ENCODE measurements at regions not wholly inside any gene's neighbourhood (a gene's known extent, or its start where the extent isn't known, plus 50 kb on each side); places are given as distances from the start of the nearest gene placed in this dataset.

- no peak for DNase-seq
- intact Hi-C loops (cut with DNase I), result no loop called here
Observed at GRCh38 chr4:59400334-59400733, 1799.8 kb upstream of the ADGRL3 start.

GRCh38 chr4:59409647-59410046 lies 1790.5 kb upstream of the ADGRL3 start:
- intact Hi-C loops (cut with DNase I), result no loop called here
- Histone ChIP-seq H3K27ac (no peak overlapping the region), H3K9me3 (peaks cover 0 to 5% (median 0%) of the 10 kb centered on the region in 12 donors), H3K36me3 (no peaks in the 10 kb centered on the region), H3K4me3 (no peak overlapping the region), H3K4me1 (no peaks in the 10 kb centered on the region), H3K27me3 (no peaks in the 10 kb centered on the region)
- TF ChIP-seq POLR2A (IDR thresholded peaks at IDR 0.05), result no peak
- TF ChIP-seq CTCF (IDR thresholded peaks at IDR 0.05), result no peak
- ATAC-seq, result no peak
- DNase-seq, result no peak

More at GRCh38 chr4:59400334-59400733, 1799.8 kb upstream of the ADGRL3 start:
- Histone ChIP-seq H3K36me3 (no peaks in the 10 kb centered on the region), H3K4me1 (no peaks in the 10 kb centered on the region), H3K4me3 (no peak overlapping the region), H3K9me3 (no peaks in the 10 kb centered on the region), H3K27ac (no peak overlapping the region), H3K27me3 (no peaks in the 10 kb centered on the region)
- 39 to 52% (median 48%) methylated on average over 4 of the region's 4 CpGs for WGBS, 4 donors
- TF ChIP-seq POLR2A (IDR thresholded peaks at IDR 0.05), result no peak
- TF ChIP-seq CTCF (IDR thresholded peaks at IDR 0.05), result no peak
- no peak for ATAC-seq

GRCh38 chr4:59412739-59413138 lies 1787.4 kb upstream of the ADGRL3 start:
- WGBS, 4 donors, result 44 to 61% (median 51%) methylated on average over 5 of the region's 5 CpGs

GRCh38 chr4:59455751-59456150 lies 1744.4 kb upstream of the ADGRL3 start:
- H3K4me1 ChIP-seq, result no peaks in the 10 kb centered on the region
- DNase-seq (no peak), ATAC-seq (no peak)
- H3K4me3 ChIP-seq, result no peak overlapping the region
- TF ChIP-seq CTCF (IDR thresholded peaks at IDR 0.05) (no peak), POLR2A (IDR thresholded peaks at IDR 0.05) (no peak)
- H3K27ac ChIP-seq, result no peak overlapping the region
- no peaks in the 10 kb centered on the region for H3K36me3 ChIP-seq
- H3K9me3 ChIP-seq, result peaks cover 0 to 16% (median 0%) of the 10 kb centered on the region in 12 donors
- H3K27me3 ChIP-seq, result no peaks in the 10 kb centered on the region
- intact Hi-C loops (cut with DNase I), result no loop called here

More at GRCh38 chr4:59412739-59413138, 1787.4 kb upstream of the ADGRL3 start:
- Histone ChIP-seq H3K4me3 (no peak overlapping the region), H3K9me3 (peaks cover 0 to 5% (median 0%) of the 10 kb centered on the region in 12 donors), H3K27me3 (no peaks in the 10 kb centered on the region), H3K36me3 (no peaks in the 10 kb centered on the region), H3K27ac (no peak overlapping the region), H3K4me1 (no peaks in the 10 kb centered on the region)
- DNase-seq (no peak), ATAC-seq (no peak)
- no peak for TF ChIP-seq CTCF (IDR thresholded peaks at IDR 0.05)
- no peak for TF ChIP-seq POLR2A (IDR thresholded peaks at IDR 0.05)
- intact Hi-C loops (cut with DNase I), result no loop called here

Data from heart left ventricle (tissue), 16 donors.